ENCODE measurements at regions not wholly inside any gene's neighbourhood (a gene's known extent, or its start where the extent isn't known, plus 50 kb on each side); places are given as distances from the start of the nearest gene placed in this dataset.

- BruUV-seq (replicated peaks), result no TSS peak
- ATAC-seq (no peak), DNase-seq (ENCODE audit: low spot score) (no peak), FAIRE-seq (no peak)
- H3K4me3 ChIP-seq (replicated peaks in 1 of 3; ENCODE audit: insufficient read depth in 1 of 3, low read depth in 2 of 3, low read length in 3 of 3), result no peak overlapping the region
- H3K4me1 ChIP-seq (ENCODE audit: insufficient read depth, low read length), result no peaks in the 10 kb centered on the region
- intact Hi-C loops (cut with micrococcal nuclease; ENCODE audit: unreplicated experiment), result no loop called here
- H2AFZ ChIP-seq (ENCODE audit: low read length), result no peak overlapping the region
- H3K4me2 ChIP-seq (ENCODE audit: low read depth, low read length), result no peak overlapping the region
- in situ Hi-C loops (cut with HindIII; ENCODE audit: extremely low pct_ligation_motif_present, low pct_unique_long_range_greater_than_20kb), result no loop called here
- no peaks in the 10 kb centered on the region for H3K9me3 ChIP-seq (ENCODE audit: low read length)
- POLR2A ChIA-PET, result no interaction called here
- no peaks in the 10 kb centered on the region for H3K36me3 ChIP-seq (replicated peaks in 1 of 2; ENCODE audit: control insufficient read depth in 1 of 2, insufficient read depth in 2 of 2, low read length in 2 of 2)
- no peak overlapping the region for H3K9ac ChIP-seq (ENCODE audit: insufficient read depth, low read depth, low read length)
- no peaks in the 10 kb centered on the region; a peak in 1 of 5 replicates for H3K27me3 ChIP-seq (ENCODE audit: control insufficient read depth in 1 of 2, insufficient read depth in 2 of 2, low read length in 2 of 2)
- WGBS (ENCODE audit: low lambda C conversion rate), result 50% methylated on average over 4 of the region's 4 CpGs
- no peaks in the 10 kb centered on the region for H4K20me1 ChIP-seq (ENCODE audit: insufficient read depth, low read length)
- CTCF ChIA-PET (ENCODE audit: low intra/inter-chr PET ratio, low total read pairs), result no interaction called here
- H3K79me2 ChIP-seq (ENCODE audit: insufficient read depth, low read length), result no peaks in the 10 kb centered on the region
- no peak overlapping the region for H3K27ac ChIP-seq (ENCODE audit: extremely low read length, insufficient read depth, low read length)
- TF ChIP-seq ZBTB4 (CRISPR knock-in tag; IDR thresholded peaks at IDR 0.05; ENCODE audit: borderline replicate concordance) (no peak), ZNF552 (CRISPR knock-in tag; IDR thresholded peaks at IDR 0.05; ENCODE audit: borderline replicate concordance) (no peak), GMEB1 (CRISPR knock-in tag; IDR thresholded peaks at IDR 0.05; ENCODE audit: borderline replicate concordance) (no peak), ZNF234 (CRISPR knock-in tag; conservative IDR thresholded peaks at IDR 0.05) (no peak), KDM5A (IDR thresholded peaks at IDR 0.05; ENCODE audit: borderline replicate concordance, low read length) (no peak), ZNF296 (CRISPR knock-in tag; conservative IDR thresholded peaks at IDR 0.05) (no peak), ZNF136 (CRISPR knock-in tag; IDR thresholded peaks at IDR 0.05; ENCODE audit: low read depth) (no peak), NFKB2 (CRISPR knock-in tag; IDR thresholded peaks at IDR 0.05; ENCODE audit: borderline replicate concordance) (no peak), MIXL1 (CRISPR knock-in tag; IDR thresholded peaks at IDR 0.05) (no peak), RCOR2 (CRISPR knock-in tag; IDR thresholded peaks at IDR 0.05) (no peak), ZNF407 (CRISPR knock-in tag; IDR thresholded peaks at IDR 0.05; ENCODE audit: not compliant biosample characterization) (no peak), PPARG (CRISPR knock-in tag; conservative IDR thresholded peaks at IDR 0.05) (no peak), RBM22 (optimal IDR thresholded peaks at IDR 0.05; ENCODE audit: low read length) (no peak)
Measured at GRCh38 chr12:45558353-45558752, 171.2 kb upstream of the ARID2 start.
